ENCODE measurements at regions not wholly inside any gene's neighbourhood (a gene's known extent, or its start where the extent isn't known, plus 50 kb on each side); places are given as distances from the start of the nearest gene placed in this dataset.

DNA sequence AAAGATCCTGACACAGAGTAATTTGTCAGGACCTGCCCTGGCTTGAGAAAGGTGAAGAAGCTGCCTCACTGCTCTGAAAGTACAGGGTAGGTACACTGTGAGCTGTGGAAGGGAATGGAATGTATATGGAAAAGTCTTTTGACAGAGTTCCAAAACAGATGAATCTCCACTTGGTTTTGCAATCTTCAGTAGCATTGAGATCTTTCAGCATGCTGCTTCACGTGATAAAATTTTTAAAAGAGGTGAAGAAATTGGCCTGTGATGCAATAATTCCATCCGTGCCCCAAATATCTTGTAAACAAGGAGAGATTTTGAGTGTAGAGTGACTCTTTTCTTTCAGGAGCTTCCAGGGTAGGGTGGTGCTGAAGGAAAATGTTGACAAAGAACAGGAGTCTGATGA is 123.1 kb downstream of the OSR1 start:
- peak; percentile 12 for DNase-seq (ENCODE audit: low spot score)

GRCh38 chr2:19232312-19232711 is 126.1 kb downstream of the OSR1 start:
- no peak for DNase-seq (ENCODE audit: low spot score)

GRCh38 chr2:19231625-19232024 is 126.8 kb downstream of the OSR1 start:
- DNase-seq (ENCODE audit: low spot score) = no peak

DNA sequence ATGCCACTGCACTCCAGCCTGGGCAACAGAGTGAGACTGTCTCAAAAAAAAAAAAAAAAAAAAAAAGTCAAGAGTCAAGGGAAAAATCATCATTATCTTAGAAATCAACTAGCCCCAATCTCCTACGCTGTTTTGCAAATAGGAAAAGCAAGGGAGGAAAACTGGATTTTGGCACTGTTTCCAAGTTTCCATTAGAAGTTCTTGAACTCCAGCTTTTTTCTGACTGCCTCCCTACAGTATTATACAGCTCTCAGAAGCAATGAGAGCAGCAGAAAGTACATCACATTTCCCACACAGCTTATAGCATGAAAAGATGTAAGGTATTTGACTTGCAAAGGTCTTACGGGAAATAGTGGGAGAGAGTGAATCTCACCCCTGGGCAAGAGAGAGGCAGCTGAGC is 127.8 kb downstream of the OSR1 start:
- no peak for DNase-seq (ENCODE audit: low spot score)

- no peak for DNase-seq (ENCODE audit: low spot score)
Measured at GRCh38 chr2:19228715-19229114, 129.7 kb downstream of the OSR1 start.

GRCh38 chr2:19228181-19228593 is 130.2 kb downstream of the OSR1 start:
- DNase-seq (ENCODE audit: low spot score) = no peak

- DNase-seq (ENCODE audit: low spot score) = no peak
Measured at GRCh38 chr2:19226871-19227270, 131.6 kb downstream of the OSR1 start.

DNA sequence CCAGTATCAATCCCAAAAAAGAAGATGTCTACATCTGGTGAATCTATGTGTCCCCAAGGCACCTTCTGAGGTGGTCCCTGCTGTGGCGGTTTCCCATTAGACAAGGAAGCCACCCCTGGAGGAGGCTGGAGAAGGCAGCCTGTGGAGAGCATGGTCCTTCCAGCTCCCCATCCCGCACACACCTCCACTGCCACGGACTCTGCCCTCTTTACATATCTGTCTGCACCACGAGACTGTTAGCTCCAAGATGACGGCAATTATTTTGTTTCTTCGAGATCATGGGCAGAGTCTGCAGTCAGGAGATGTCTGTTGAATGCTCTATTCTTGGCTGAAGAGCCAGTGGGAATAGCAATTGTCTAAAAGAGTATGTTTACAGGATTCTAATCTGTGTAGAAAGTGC is 132.0 kb downstream of the OSR1 start:
- DNase-seq (ENCODE audit: low spot score) = no peak

GRCh38 chr2:19225931-19226330 is 132.5 kb downstream of the OSR1 start:
- DNase-seq (ENCODE audit: low spot score) = no peak

DNA sequence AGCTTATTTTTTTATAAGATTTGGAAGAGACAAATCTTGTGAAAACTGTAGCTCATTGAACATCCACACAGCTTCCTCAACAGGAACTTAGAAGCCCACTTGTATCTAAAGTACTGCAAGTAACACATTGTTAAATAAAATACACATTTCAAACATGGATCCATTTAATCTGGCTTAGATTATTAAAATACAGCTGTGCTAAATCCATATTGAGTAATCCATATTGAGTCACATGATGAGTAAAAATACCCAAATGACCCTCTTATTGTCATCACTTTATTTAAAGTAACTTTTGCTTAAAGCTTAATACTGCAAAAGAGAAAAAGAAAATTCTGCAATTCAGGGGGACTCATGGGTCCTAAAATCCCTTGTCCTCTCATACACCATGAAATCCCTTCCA is 133.3 kb downstream of the OSR1 start:
- DNase-seq (ENCODE audit: low spot score) = no peak

- no peak for DNase-seq (ENCODE audit: low spot score)
Measured at GRCh38 chr2:19224486-19224885, 133.9 kb downstream of the OSR1 start.

DNA sequence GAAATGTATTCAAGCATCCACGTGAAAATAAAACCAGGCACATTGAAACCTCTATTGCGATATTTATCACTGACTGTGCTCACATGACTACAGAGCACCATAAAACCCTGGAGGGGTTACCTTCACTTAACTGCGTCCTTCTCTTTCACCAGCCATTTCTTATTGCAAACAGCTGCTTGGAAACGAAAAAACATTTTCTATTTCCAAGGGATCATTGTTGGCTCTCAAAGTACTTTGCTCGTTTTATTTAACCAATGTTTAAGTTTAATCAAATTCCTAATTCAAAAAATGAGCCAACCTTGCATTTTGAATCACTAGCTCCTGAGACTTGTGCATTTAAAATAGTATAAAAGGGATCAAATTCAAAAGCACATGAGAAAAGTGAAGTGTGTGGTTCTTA is 134.4 kb downstream of the OSR1 start:
- DNase-seq (ENCODE audit: low spot score) = no peak

- DNase-seq (ENCODE audit: low spot score) = no peak
Measured at GRCh38 chr2:19219060-19219459, 139.4 kb downstream of the OSR1 start.

- no peak for DNase-seq (ENCODE audit: low spot score)
Measured at GRCh38 chr2:19218166-19218565, 140.3 kb downstream of the OSR1 start.

DNA sequence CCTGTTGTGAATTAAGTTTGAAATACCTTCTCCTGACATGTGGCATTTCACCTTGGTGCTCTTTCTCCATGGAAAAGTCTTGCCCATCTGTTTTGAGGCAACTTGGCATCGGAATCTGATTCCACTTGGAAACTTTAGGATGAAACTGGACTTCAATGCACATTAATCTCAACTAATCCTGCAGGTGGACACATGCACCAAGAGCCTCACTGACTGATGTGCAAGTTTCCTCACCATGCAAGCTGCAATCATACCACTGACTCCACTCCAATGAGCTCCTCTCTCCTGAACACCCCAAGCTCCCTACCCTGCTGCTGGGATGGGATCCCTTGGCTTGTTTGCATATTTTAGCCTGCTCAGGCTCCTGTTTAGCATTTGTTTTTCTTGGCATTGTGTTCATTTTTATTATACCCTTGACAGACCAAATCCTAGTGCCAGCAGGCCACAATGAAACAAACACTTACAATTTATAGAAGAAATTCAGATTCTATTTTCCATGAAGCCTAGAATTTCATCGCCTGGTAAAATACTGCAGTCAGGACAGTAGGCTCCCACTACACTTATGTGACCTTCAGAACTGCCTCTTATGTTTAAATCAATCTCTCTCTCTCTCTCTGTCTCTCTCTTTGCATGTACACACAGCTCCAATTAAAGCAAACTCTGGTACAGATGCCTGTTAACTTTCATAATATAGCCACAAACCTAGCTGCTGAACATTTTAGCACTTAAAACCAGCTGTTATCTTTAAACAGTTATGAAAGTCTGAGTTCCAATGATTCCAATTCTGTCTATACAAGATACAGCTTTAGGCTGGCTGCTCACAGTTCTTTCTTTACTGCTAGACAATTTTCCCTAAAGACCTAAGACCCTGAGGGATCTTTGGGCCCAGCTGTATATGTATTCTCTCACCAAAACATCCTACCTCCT is 141.5 kb downstream of the OSR1 start:
- no peak for DNase-seq (ENCODE audit: low spot score)

DNA sequence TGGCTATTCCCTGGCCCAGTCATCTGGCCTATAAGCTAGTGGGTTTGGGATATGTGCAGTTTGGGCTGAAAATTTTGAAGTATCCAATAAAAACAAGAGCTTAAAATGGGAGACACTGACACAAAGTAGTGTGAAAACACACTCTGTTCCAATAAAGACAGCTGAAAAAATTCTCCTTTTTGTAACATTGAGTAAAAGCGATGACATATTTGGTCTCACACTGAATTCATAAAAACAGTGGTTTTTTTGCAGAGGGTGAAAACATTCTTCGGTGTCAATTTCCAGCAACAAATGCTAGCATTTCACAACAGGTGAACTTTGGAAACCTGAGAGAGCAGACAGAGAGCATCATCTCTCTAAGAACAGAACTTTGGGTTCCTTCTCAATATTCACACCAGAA is 142.2 kb downstream of the OSR1 start:
- no peak for DNase-seq (ENCODE audit: low spot score)

DNA sequence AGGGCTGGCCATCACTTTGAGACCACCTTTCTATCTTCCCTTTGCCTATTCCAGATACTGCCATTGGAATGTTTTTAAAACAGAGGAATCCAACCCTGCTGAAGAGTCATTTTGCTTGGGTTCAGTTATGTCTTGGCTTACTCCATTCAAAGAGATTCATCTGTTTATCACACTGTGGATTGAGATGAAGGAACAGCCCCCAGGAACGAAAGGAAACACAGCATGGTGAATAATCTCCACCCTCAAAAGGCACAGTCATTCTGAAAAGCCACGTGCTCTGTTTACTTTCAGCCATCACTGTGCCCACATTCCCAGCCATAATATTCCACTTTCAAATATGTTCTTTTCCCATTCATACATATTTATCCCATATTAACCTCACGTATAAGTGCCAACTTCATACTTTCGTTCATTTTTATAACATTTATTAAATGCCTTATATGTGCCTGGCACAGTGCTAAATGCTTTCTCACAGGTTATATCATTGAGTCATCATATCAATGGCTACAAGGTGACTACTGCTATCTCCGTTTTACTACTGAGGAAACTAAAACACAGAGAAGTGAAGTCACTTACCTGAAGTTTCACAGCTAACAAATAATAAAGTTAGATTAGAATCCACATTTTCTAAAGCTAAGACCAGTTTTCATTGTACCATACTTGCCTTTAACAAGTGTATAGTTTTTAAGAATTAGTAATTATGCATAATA is 143.6 kb downstream of the OSR1 start:
- no peak for DNase-seq (ENCODE audit: low spot score)

- no peak for DNase-seq (ENCODE audit: low spot score)
Measured at GRCh38 chr2:19209575-19210341, 148.7 kb downstream of the OSR1 start.

DNA sequence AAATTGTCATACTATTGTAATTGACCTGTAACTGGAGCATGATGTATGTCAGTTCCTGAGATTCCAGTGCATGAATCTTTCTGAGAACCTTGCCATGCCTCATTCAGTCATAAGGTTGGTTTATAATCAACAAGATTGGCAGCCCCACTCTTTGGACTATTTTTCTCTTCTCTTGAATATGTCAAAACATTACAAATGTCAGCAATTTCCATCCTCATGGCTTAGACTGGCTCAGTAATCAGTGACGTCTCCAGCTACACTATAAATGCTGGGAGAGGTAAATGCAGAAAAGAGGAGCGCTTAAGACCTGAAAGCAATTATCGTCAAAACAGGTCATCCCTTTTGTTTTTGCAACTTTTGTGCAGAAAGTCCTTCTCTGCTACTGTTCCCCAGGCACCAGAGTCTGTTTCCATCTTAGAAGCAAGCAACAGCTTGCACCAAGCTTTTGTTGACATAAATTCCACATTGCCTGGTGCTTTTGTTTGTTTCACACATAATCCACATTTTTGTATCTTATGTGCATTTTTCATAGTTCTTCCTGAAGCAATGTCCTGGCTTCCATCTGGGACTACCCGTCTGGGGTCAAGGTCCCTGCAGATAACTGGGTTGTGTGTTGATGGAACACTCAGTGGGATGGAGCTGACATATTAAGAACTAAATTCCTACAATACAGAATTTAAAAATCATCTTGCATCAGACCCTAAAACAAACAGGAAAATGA is 149.8 kb downstream of the OSR1 start:
- DNase-seq (ENCODE audit: low spot score) = no peak

DNA sequence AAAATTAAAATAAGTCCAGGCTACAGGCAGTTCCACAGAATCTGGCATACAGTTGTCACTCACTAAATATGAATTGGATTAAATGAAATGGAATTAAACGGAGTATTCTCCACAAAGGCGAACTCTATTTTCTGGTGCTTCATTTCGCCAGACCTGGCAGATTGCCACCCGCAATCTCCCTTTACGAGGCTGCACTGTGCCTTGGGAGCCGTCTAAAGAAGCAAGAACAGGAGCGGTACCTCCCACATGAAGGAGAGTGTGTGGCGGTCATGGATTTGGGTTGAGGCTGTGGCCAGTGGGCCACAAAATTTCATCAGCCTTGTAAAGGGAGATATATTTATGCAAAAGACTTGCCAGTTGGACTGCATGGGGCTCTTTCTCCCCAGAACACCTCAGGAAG is 151.0 kb downstream of the OSR1 start:
- DNase-seq (ENCODE audit: low spot score) = no peak

DNA sequence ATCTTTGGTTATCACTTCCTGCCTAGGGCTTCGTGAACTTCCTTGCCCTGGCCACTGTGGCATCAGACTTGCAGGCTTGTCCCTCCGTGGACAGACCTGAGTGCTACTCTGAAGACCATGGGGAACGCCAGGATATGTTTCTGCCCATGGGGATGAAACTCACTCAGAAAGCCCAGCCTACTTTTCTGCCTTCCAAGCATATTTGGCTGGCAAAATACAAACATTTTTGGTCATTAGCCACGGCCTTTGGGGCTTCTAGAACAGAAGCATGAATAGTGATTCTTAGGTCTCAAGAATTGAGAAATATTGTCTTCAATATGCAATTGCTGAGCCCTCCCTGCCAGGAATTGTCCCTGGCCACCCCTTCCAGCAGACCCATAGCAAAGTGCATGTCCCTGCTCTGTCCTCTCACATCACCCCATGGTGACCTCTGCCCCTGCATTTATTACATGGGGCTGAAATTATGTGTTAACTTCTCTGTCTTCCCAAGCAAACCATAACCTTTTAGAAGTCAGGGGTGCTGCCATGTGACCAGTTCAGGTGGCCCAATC is 152.4 kb downstream of the OSR1 start:
- DNase-seq (ENCODE audit: low spot score) = no peak
